ENCODE measurements at regions not wholly inside any gene's neighbourhood (a gene's known extent, or its start where the extent isn't known, plus 50 kb on each side); places are given as distances from the start of the nearest gene placed in this dataset.

DNA sequence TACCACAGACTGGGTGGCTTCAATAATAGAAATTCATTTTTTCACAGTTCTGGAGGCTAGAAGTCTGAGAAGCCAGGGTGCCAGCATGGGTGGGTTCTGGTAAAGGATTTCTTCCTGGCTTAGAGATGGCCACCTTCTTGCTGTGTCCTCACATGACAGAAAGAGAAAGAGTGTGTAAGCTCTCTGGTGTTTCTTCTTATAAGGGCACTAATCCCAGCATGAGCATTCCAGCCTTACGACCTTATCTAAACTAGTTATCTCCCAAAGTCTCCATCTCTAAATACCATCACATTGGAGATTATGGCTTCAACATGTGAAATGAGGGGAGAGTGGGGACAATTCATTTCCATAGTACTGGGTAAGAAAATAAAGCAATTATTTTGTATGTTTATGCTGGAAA lies 226.5 kb upstream of the TUSC1 start:
- TF ChIP-seq, protein P1, sequence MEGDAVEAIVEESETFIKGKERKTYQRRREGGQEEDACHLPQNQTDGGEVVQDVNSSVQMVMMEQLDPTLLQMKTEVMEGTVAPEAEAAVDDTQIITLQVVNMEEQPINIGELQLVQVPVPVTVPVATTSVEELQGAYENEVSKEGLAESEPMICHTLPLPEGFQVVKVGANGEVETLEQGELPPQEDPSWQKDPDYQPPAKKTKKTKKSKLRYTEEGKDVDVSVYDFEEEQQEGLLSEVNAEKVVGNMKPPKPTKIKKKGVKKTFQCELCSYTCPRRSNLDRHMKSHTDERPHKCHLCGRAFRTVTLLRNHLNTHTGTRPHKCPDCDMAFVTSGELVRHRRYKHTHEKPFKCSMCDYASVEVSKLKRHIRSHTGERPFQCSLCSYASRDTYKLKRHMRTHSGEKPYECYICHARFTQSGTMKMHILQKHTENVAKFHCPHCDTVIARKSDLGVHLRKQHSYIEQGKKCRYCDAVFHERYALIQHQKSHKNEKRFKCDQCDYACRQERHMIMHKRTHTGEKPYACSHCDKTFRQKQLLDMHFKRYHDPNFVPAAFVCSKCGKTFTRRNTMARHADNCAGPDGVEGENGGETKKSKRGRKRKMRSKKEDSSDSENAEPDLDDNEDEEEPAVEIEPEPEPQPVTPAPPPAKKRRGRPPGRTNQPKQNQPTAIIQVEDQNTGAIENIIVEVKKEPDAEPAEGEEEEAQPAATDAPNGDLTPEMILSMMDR (IDR thresholded peaks at IDR 0.05), result no peak
- TF ChIP-seq POLR2A (IDR thresholded peaks at IDR 0.05) (no peak), POLR2AphosphoS5 (IDR thresholded peaks at IDR 0.05) (no peak)
- intact Hi-C loops (cut with DNase I; ENCODE audit: low total_unique reads), result no loop called here
- H3K27me3 ChIP-seq, result no peaks in the 10 kb centered on the region

DNA sequence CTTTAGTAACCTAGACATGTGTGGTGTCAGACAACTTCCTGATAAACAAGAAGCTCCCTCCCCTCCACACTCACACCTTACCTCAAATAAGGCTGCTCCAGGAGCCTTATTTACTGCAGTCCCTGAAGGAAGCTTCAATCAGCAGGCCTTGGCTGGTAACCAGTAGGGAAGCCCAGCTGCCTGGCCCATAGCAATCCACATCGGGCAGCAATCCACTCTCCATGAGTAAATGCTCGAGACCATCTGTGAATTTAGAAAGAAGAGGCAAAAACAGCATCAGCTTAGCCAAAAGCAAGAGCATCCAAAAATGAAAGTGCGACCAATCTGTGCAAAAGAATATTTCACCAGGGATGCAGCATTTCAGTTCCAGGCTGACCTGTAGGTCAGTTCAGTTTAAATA lies 213.3 kb upstream of the TUSC1 start:
- no peak overlapping the region for H3K4me3 ChIP-seq
- intact Hi-C loops (cut with DNase I; ENCODE audit: low total_unique reads), result no loop called here
- TF ChIP-seq POLR2AphosphoS5 (IDR thresholded peaks at IDR 0.05), result no peak
- no peak for TF ChIP-seq POLR2A (IDR thresholded peaks at IDR 0.05)
- TF ChIP-seq, protein P1 (IDR thresholded peaks at IDR 0.05), result no peak
- no peak for DNase-seq (ENCODE audit: low spot score in 2 of 2)
- H3K27me3 ChIP-seq, result no peaks in the 10 kb centered on the region
- no peaks in the 10 kb centered on the region for H3K36me3 ChIP-seq
- H3K27ac ChIP-seq, result no peak overlapping the region
- peaks cover 14 to 20% of the 10 kb centered on the region in 2 donors for H3K9me3 ChIP-seq
- no peaks in the 10 kb centered on the region for H3K4me1 ChIP-seq

More for the DNA sequence above, 226.5 kb upstream of the TUSC1 start:
- peaks cover 0 to 5% of the 10 kb centered on the region in 2 donors for H3K9me3 ChIP-seq
- no peak overlapping the region for H3K27ac ChIP-seq
- H3K4me1 ChIP-seq, result no peaks in the 10 kb centered on the region
- DNase-seq (ENCODE audit: low spot score in 2 of 2), result no peak
- no peaks in the 10 kb centered on the region for H3K36me3 ChIP-seq
- H3K4me3 ChIP-seq, result no peak overlapping the region

GRCh38 chr9:25889661-25890060 lies 211.4 kb upstream of the TUSC1 start:
- H3K4me3 ChIP-seq, result no peak overlapping the region
- no peaks in the 10 kb centered on the region for H3K27me3 ChIP-seq
- no peaks in the 10 kb centered on the region for H3K36me3 ChIP-seq
- TF ChIP-seq POLR2AphosphoS5 (IDR thresholded peaks at IDR 0.05), result no peak
- TF ChIP-seq POLR2A (IDR thresholded peaks at IDR 0.05), result no peak
- TF ChIP-seq, protein P1 (IDR thresholded peaks at IDR 0.05), result no peak
- no peak for DNase-seq (ENCODE audit: low spot score in 2 of 2)
- H3K9me3 ChIP-seq, result peaks cover 11 to 12% of the 10 kb centered on the region in 2 donors
- intact Hi-C loops (cut with DNase I; ENCODE audit: low total_unique reads), result no loop called here
- H3K27ac ChIP-seq, result no peak overlapping the region
- H3K4me1 ChIP-seq, result no peaks in the 10 kb centered on the region

DNA sequence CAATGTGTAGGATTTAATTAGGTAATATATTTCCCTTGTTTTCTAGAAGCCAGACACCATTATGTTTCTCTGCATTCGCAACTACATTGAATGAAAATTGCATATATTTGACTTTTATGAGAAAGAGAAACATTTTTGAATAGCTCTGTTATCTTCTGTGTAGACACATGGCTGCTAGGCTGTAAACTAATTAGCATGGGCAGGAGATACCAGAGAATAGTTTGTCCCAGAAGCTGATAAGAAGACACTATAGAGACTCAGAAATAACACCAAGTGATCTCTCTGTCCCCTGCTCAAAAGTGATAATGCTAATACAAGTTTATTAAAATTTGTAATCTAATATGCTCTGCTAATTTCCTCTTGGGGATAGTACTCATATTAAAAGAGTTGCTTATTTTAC lies 198.0 kb upstream of the TUSC1 start:
- no peaks in the 10 kb centered on the region for H3K27me3 ChIP-seq
- no peak overlapping the region for H3K27ac ChIP-seq
- H3K36me3 ChIP-seq, result no peaks in the 10 kb centered on the region
- no peak overlapping the region for H3K4me3 ChIP-seq
- intact Hi-C loops (cut with DNase I; ENCODE audit: low total_unique reads), result no loop called here
- no peak for DNase-seq (ENCODE audit: low spot score in 2 of 2)
- TF ChIP-seq, protein P1 (IDR thresholded peaks at IDR 0.05), result no peak
- TF ChIP-seq POLR2A (IDR thresholded peaks at IDR 0.05) (no peak), POLR2AphosphoS5 (IDR thresholded peaks at IDR 0.05) (no peak)
- peaks cover 0 to 10% of the 10 kb centered on the region in 2 donors for H3K9me3 ChIP-seq
- H3K4me1 ChIP-seq, result no peaks in the 10 kb centered on the region

- Histone ChIP-seq H3K4me3 (no peak overlapping the region), H3K27me3 (no peaks in the 10 kb centered on the region), H3K9me3 (no peaks in the 10 kb centered on the region), H3K27ac (no peak overlapping the region), H3K4me1 (no peaks in the 10 kb centered on the region), H3K36me3 (no peaks in the 10 kb centered on the region)
- intact Hi-C loops (cut with DNase I; ENCODE audit: low total_unique reads), result no loop called here
- TF ChIP-seq POLR2A (IDR thresholded peaks at IDR 0.05), result no peak
- TF ChIP-seq POLR2AphosphoS5 (IDR thresholded peaks at IDR 0.05), result no peak
- TF ChIP-seq, protein P1 (IDR thresholded peaks at IDR 0.05), result no peak
- DNase-seq (ENCODE audit: low spot score in 2 of 2), result no peak
These were observed 186.3 kb upstream of the TUSC1 start for GRCh38 chr9:25864509-25864908.

Measured in breast epithelium (tissue), 4 donors.